NCI-H2081 treated with DMSO at 0.1 percent for 48 hours (cell line): ENCODE measurements at regions not wholly inside any gene's neighbourhood (a gene's known extent, or its start where the extent isn't known, plus 50 kb on each side); places are given as distances from the start of the nearest gene placed in this dataset.
"Not testable (repeated sequence)": the region's sequence is repeated elsewhere in the genome, so short reads cannot be mapped to it uniquely, and the experiment has no call there.

Experiments
- DNase-seq: peaks from one replicate; lab custom pipeline; 2025; lab: John Stamatoyannopoulos, UW

DNA sequence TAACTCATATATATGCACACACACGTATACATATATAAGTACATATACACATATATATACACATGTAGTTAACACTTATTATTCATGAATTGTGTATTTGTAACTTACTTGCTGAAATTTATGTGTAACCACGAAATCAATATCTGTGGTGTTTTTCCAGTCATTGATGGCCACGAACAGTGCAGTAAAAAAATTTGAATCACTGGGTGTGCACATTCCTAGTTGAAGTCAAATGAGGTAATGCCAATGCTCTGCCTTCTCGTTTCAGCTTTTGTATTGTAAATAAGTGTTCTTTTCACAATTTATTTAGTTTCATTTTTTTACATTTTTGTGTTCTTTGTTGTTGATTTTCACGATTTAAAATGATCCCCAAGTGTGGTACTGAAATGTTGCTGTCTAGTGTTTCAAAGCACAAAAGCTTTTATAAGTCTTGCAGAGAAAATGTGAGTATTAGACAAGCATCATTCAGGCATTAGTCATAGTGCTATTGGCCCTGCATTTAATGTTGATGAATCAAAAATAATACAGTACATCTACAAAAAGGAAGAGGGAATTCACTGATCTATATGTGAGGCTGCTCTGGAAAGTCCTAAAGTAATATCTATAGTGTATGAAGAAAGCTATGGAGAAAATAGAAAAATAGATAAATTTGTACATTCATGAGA is 419.0 kb downstream of the DSC3 start:
- no peak for DNase-seq

DNA sequence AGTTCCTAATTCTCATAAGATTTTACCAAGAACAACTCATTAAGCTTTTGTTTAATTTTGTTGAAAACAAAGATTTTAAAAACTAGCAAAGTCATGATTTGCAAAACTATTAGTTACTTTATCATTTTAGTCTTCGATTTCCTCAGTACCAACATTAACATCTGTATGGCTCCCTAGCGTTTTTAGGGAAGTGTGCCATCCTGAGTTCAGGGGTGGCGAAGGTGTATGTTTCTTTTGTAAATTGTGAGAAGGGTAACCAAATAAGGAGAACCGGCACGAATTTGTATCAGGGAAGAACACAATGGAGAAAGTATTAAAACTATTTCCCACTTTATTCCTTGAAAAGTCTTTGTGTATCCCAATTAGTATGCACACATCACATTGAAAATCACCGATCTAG is 419.9 kb downstream of the DSC3 start:
- DNase-seq = no peak

DNA sequence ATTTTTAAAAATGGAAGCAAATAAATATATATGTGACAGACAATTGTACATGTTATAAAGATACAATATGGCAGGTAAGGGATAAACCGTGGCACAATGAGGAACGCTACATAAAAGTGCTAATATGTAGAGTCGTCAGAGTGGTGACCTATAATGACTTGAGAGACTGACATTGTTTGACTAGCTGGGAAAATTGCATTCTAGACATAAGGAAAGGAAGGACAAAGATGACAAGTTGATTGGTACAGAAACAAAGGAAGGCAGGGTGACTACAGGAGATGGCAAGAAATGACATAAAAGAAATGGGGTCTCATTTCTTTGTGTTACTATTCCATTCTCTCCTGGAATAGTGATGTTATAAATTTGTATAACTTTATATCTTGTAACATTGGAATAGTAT is 420.4 kb downstream of the DSC3 start:
- DNase-seq = no peak

DNA sequence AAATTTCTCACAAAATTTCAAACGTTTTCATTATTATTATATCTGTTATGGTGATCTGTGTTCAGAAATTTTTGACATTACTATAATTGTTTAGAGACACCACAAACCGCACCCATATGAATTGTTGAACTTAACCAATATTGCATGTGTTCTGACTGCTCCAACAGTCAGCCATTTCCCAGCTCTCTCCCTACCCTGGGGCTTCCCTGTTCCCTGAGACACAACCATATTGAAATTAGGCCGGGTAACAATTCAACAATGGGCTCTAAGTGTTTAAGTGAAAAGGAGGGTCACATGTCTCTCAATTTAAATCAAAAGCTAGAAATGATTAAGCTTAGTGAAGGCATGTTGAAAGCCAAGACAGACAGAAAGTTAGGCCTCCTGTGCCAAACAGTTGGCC is 424.0 kb downstream of the DSC3 start:
- DNase-seq = no peak

DNA sequence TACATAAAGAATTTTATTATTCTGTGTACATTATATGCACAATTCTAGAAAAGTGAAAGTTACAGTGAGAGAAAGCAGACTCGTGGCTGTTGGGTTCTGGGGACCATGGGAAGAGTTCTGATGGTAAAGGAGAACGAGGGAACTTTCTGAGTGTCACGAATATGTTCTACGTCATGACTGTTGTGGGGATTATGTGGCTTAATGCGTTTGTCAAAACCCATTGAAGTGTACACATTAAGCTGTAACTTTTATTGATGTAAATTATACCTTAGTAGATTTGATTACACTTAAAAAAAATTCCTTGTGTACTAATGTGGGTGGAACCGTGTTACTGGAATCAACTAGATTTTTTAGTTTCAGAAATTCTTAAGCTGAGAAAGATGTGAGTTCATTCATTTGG is 426.1 kb downstream of the DSC3 start:
- DNase-seq = no peak

DNA sequence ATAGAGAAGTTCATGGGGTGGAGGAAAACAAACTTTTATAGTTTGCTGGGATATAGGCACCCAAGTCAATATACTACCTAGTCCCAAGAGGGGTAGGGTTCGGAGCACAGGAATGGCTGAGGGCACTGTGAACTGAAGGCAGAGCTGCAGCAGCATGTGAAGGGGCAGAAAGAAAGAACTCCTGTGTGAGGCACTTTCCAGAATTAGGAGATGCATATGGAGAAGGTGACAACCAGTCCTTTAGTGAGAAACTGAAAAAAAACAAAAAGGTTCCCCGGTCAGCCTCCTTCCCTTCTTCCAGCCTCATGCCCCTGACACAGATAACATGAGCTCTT is 429.1 kb downstream of the DSC3 start:
- DNase-seq = no peak

DNA sequence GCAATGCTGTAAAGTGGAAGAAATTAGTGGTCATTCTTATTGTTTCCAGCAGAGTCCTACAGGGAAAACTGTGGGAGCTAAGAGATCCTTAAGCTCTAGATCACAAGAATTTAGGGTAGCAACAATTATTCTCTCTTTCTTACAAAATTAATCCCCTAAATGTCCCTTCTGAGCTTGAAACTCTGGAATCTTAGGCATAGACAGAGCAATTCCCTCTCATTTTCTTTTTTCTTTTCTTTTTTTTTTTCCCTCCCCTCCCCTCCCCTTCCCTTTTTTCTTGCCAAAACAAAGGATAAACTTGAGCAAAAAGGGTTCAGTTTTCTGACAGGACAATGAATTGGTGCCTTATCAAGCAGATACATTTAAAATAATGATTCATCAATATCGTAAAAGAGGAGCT is 441.0 kb downstream of the DSC3 start:
- no peak for DNase-seq

DNA sequence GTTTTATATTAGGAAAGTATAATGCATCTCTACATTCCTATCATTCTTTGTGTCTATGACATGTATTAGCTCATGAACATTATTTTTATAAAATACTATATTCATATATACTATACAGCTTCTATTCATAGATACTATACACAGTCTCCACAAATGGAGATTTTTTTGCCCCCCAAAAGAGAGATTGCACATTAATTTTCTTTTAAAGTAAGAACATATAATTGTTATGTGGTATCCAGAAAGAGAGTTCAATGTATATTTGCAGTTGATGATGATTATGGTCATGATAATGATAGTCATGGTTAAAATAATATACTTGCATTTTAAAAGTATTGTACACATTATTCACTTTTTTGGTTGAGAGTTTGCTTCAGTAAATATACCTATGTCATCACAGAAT is 445.3 kb downstream of the DSC3 start:
- no peak for DNase-seq

DNA sequence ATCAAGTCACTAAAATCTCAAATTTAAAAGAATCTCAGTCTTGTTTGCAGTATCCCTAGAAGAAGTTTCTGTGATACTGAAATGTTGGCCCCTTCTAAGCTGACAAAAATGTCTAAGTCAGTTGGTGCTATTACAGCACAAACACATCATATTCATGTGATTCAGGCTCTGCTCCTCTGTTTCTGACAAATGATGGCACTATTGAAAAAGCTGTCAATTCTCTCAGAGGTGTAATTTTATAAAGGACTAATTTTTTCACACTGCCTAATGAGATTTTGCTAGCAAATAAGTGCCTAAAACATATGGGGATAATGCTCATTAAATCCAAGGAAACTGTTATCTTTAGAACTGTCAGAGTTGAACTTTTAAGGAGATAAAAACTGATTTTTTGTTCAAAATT is 445.9 kb downstream of the DSC3 start:
- no peak for DNase-seq

DNA sequence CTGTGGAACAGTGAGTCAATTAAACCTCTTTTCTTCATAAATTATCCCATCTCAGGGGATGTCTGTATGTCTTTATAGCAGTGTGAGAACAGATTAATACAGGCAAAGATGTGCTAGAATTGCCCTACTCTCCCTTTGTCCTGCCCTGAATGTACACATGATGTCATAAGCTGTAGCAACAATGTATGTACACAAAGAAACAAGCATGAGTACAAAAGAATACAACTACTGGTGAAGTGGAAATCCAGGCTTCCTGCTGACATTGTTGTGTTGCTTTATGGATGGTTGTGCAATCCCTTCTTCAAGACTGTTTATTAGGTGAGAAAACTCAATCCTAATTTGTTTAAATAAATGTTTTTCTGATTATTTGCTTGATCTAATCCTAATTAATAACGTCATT is 446.6 kb downstream of the DSC3 start:
- DNase-seq = no peak

DNA sequence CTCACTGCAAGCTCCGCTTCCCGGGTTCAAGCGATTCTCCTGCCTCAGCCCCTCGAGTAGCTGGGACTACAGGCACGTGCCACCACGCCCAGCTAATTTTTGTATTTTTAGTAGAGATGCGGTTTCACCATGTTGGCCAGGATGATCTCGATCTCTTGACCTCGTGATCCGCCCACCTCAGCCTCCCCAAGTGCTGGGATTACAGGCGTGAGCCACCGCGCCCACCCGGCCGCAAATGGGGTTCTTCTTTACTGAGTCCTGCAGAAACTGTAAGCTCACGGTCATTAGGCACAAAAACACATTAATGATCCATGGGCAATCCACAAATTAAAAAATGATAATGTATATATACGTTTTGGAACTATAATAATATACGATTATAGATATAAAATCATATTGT is 447.6 kb downstream of the DSC3 start:
- DNase-seq = not testable (repeated sequence)

DNA sequence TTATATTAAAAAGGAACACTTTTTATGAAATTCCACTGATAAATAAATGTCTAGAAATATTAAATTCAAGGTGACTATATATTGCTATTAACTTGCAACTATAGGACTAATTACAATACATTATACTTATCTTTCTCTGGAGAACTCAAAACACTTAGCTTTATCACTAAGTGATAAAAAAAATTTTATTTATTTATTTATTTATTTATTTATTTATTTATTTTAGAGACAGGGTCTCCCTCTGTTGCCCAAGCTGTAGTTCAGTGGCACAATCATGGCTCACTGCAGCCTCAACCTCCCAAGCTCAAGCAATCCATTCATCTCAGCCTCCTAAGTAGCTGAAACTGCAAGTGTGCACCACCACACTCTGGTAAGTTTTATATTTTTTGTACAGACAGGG is 451.1 kb downstream of the DSC3 start:
- DNase-seq = no peak

DNA sequence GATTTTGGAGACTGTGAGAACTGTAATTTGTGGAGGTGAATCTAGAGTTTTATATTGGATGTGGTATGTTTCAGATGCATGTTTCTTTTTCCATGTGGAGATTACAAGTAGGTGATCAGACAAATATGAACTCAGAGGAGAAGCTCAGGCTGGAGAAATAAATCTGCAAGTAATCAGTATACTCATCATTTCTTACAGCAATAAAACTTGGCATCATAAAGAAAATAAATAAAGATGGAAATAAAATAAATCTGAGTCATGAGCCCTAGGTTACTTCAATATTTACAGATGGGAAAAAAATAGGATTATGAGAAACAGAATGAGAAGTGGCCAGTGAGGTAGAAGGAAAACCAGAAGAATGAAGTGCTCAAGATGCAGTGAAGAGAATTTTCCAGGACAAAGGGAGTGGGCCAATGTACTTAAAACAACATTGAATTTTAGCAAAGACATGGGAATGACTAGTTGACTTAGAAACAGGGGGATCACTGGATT is 453.8 kb downstream of the DSC3 start:
- DNase-seq = no peak

DNA sequence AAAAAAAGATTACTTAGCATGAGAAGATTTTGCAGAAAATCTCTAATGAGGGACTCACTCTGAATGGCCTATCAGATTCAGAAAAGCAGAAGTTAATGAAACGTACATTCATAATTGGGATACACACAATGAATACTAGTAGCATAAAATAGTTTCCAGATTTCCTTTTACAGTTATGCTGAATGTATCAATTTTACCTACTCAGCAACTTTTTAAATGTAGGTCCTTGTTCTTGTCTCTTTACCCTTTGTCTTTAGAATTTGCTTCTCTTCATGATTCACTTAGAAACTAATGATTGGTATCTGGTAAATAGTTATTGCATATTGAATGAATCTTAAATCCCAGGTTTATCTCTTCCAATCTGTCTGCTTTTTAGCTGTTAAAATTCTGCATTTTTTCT is 458.8 kb downstream of the DSC3 start:
- no peak for DNase-seq

DNA sequence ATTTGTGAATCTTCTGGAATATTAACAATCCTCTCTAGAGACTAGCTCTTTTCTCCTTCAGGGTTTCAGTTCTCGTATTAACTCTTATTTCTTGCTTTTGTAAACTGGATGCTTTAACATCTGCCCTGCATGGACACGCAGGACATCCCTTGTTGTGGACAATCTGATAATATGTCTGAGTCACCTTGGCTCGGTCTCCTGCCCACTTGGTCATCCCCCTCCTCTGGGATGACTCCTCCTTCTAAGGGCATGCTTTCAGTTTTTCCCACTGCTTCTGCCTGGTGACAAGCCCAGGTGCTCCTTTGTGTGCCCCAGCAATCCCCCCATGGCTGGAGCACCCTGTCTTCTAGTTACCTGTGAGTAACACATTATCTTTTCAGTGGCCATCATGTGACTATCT is 460.5 kb downstream of the DSC3 start:
- no peak for DNase-seq

DNA sequence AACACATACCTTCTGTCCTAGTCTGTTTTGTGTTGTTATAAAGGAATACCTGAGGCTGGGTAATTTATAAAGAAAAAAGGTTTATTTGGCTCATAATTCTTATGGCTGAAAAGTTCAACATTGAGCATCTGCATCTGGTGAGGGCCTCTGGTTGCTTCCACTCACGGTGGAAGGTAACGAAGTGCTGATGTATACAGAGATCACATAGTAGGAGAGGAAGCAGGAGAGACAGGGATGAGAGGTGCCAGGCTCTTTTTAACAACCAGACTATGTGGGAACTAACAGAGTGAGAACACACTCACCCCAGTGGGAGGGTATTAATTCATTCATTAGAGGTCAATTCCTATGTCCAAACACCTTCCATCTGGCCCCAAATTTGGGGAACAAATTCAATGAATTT is 463.8 kb downstream of the DSC3 start:
- no peak for DNase-seq

DNA sequence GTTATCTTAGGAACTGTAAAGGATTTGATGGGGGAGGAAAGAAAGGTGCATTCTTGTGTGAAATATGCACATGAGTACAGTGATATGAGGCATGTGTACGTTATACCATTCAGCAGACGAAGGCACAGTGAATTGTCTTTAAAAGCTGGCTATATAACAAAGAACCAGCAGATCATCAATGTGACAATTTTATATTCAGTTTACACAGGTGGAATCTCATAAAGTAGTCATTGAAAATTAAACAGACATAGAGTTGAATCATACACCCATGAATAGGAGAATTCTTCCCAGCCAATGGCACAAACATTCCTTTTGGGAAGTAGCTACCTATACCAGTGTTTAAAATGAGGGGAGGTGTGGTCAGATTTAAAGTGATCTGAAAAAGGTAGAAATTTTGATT is 470.3 kb downstream of the DSC3 start:
- no peak for DNase-seq

DNA sequence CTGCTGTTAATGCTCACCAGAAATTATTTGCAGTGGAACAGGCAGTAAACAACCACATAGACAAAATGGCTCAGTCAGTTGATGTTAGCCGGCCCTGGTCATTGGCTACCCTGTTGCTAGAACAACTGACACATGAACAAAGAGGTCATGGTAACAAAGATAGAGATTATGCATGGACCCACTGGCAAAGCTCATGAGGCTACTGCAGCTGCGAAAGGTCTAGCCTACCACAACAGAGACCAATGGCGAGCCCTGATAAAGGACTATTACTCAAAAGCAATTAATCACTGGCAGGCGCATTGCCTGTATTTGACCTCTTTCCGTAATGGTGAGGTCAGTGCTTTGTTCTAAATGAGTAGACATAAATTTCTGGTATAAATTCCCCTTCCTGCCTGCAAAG is 474.2 kb downstream of the DSC3 start:
- no peak for DNase-seq

DNA sequence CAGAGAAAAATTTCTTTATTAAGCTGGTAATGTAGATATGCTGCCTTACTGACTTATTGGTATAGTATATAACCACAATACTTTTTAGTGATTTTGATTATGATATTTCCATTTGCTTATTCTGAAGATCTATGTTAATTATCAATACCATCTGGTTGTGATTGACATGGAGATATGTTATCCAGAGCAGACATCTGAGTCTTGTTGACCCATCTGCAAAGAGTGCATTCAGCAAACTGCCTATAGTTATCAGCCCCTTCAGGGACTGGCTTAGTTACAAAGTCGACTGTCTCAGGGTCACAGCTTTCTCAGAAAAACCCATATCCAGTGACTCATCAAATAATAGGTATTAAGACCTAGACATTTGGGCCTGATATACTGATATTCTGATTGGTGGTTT is 475.7 kb downstream of the DSC3 start:
- no peak for DNase-seq

DNA sequence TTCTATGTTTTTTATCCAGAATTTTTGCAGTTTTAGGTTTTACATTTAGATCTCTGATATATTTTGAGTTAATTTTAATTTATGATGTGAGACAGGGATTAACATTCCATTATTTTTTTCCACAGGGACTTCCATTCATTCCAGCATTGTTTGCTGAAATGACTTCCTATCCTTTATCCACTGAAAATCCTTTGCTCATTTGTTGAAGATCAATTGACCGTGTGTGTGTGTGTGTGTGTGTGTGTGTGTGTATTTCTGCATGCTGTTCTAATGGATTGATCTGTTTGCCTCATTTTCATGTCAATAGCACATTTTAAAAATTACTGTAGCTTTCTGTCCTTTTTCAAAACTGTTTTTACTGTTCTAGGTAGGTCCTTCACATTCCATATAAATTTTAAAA is 480.3 kb downstream of the DSC3 start:
- no peak for DNase-seq

DNA sequence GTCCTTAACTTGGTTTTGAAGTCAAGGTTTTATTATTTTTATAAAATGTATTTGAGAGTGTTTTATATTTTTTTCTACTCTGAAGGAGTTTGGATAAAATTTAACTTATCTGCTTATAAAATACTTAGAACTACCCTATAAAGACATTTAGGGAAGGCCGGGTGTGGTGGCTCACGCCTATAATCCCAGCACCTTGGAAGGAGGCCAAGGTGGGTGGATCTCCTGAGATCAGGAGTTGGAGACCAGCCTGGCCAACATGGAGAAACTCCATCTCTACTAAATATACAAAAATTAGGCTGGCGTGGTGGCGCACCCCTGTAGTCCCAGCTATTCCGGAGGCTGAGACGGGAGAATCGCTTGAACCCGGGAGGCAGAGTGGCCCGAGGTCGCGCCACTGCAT is 486.4 kb downstream of the DSC3 start:
- DNase-seq = no peak

DNA sequence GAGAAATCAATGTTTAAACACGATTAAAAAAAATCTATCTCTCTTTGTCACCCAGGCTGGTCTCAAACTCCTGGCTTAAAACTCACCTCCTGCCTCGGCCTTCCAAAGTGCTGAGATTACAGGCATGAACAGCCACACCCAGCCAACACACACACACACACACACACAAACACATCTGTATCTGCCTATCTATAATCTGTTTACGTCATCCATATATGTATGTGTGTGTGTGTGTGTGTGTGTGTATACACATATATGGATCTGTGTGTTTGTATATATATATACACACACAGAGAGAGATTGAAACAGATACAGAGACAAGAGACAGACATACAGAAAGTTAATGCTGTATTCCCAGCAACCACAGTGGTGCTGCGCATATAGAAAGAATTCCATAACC is 497.1 kb downstream of the DSC3 start:
- DNase-seq = no peak

DNA sequence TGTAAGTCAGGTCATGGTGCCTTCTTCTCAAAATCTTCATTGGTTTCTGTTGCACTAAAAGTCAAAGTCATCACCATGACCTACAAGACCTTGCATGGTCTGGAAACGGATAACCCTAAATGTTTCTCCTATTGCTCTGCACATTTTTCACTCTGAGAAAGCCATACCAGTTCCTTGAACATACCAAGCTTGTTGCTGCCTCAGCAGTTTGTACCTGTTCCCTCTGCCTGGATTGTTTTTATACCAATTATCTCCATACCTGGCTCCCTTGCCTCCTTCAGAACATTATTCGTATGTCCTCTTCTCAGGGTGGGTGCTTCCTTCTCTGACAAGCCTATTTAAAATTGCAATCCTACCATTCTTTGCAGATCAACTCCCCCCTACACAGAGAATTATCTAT is 498.4 kb downstream of the DSC3 start:
- no peak for DNase-seq

DNA sequence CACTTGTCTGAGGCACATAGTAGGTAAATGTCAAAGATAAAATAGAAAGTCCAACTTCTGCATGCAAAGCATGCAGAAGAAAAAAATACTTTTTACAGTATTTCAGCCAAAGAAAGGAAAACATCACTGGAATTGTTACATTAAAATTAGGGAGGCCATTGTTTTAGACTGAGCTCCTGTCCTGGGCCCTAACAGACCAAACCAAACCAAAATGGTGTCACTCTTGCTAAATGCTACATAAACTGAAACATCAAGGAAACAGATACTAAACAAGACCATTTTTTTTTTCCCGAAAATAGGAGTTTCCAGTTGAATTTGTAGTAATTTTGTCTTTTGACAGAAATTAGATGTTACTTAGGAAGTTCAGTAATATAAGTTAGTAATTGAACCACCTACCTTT is 508.8 kb downstream of the DSC3 start:
- DNase-seq = no peak

DNA sequence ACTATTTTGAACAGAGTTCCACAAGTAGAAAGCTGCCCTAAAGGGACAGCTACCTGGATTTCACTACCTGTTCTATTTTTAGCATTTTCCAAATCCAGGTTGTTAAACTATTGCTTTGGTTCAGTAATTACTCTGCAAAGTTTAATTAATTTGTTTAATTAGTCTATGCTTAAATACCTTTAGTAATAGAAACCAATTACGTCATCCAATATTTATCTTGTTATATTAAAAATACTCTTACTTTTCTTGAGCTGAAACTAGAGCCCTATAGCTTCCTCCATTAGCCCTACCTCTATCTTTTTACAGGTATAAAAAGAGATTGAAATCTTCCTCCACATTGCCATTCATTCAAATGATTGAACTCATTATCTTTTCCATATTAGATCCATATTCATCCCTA is 514.6 kb downstream of the DSC3 start:
- no peak for DNase-seq
